SK-N-SH treated with all-trans-retinoic acid at 6 μM for 48 hours (cell line): ENCODE measurements at regions not wholly inside any gene's neighbourhood (a gene's known extent, or its start where the extent isn't known, plus 50 kb on each side); places are given as distances from the start of the nearest gene placed in this dataset.

Experiments
- CSDC2 ChIP-seq: fragments of 250-450 bp; sonication (Bioruptor Pico); IDR thresholded peaks from 2 replicates; pipeline ENCODE4 v1.5.0; 2020; ENCODE audit warnings: mild to moderate bottlenecking, moderate library complexity
- CSRNP3 ChIP-seq: fragments of 250-450 bp; sonication (Bioruptor Pico); IDR thresholded peaks from 2 replicates; pipeline ENCODE4 v1.5.1; 2021; ENCODE audit warnings: mild to moderate bottlenecking, moderate library complexity
- ESRRG ChIP-seq: fragments of 250-450 bp; sonication (Bioruptor Pico); IDR thresholded peaks from 2 replicates; pipeline ENCODE4 v1.6.1; 2021; ENCODE audit warnings: mild to moderate bottlenecking
- GLIS3 ChIP-seq: fragments of 250-450 bp; sonication (Bioruptor Pico); IDR thresholded peaks from 2 replicates; pipeline ENCODE4 v1.5.0; 2020; ENCODE audit warnings: mild to moderate bottlenecking, moderate library complexity
- PATZ1 ChIP-seq: fragments of 250-450 bp; sonication (Bioruptor Pico); IDR thresholded peaks from 2 replicates; pipeline ENCODE4 v1.8.0; 2020; ENCODE audit warnings: mild to moderate bottlenecking, moderate library complexity, borderline replicate concordance
- POU6F1 ChIP-seq: fragments of 250-450 bp; sonication (Bioruptor Pico); IDR thresholded peaks from 2 replicates; pipeline ENCODE4 v1.8.0; 2021; ENCODE audit warnings: low read depth, mild to moderate bottlenecking, moderate library complexity, borderline replicate concordance
- RARB ChIP-seq: fragments of 250-450 bp; sonication (Bioruptor Pico); IDR thresholded peaks from 2 replicates; pipeline ENCODE4 v1.8.0; 2021; ENCODE audit warnings: mild to moderate bottlenecking, moderate library complexity
- TCF4 ChIP-seq: fragments of 250-450 bp; sonication (Bioruptor Pico); IDR thresholded peaks from 2 replicates; pipeline ENCODE4 v1.8.0; 2021; ENCODE audit warnings: mild to moderate bottlenecking, moderate library complexity, borderline replicate concordance
- ZFP3 ChIP-seq: fragments of 250-450 bp; sonication (Bioruptor Pico); IDR thresholded peaks from 2 replicates; pipeline ENCODE4 v1.5.0; 2020; ENCODE audit warnings: mild to moderate bottlenecking, moderate library complexity
- ZFP30 ChIP-seq: fragments of 450-650 bp; formaldehyde crosslinking; IDR thresholded peaks from 2 replicates; pipeline ENCODE4 v1.5.0; 2022; ENCODE audit warnings: mild to moderate bottlenecking, moderate library complexity
- ZNF565 ChIP-seq: fragments of 450-650 bp; formaldehyde crosslinking; conservative IDR thresholded peaks from 2 replicates; pipeline ENCODE4 v1.5.0; 2020; ENCODE audit warnings: low read depth, mild to moderate bottlenecking, moderate library complexity
- ZNF70 ChIP-seq: fragments of 450-650 bp; formaldehyde crosslinking; IDR thresholded peaks from 2 replicates; pipeline ENCODE4 v1.5.0; 2020; ENCODE audit warnings: mild to moderate bottlenecking, moderate library complexity

GRCh38 chr6:9507136-9507895, 907.6 kb downstream of the TFAP2A start:
- TF ChIP-seq RARB (CRISPR knock-in tag): no peak
- TF ChIP-seq ZFP3 (CRISPR knock-in tag): no peak
- no peak for TF ChIP-seq CSRNP3 (CRISPR knock-in tag)
- TF ChIP-seq ESRRG (CRISPR knock-in tag): no peak
- no peak for TF ChIP-seq ZNF565 (CRISPR knock-in tag)
- TF ChIP-seq CSDC2 (CRISPR knock-in tag): no peak
- no peak for TF ChIP-seq PATZ1 (CRISPR knock-in tag)
- no peak for TF ChIP-seq ZNF70
- TF ChIP-seq POU6F1: no peak
- no peak for TF ChIP-seq ZFP30
- no peak for TF ChIP-seq GLIS3 (CRISPR knock-in tag)
- no peak for TF ChIP-seq TCF4
